ENCODE measurements at regions not wholly inside any gene's neighbourhood (a gene's known extent, or its start where the extent isn't known, plus 50 kb on each side); places are given as distances from the start of the nearest gene placed in this dataset.

DNA sequence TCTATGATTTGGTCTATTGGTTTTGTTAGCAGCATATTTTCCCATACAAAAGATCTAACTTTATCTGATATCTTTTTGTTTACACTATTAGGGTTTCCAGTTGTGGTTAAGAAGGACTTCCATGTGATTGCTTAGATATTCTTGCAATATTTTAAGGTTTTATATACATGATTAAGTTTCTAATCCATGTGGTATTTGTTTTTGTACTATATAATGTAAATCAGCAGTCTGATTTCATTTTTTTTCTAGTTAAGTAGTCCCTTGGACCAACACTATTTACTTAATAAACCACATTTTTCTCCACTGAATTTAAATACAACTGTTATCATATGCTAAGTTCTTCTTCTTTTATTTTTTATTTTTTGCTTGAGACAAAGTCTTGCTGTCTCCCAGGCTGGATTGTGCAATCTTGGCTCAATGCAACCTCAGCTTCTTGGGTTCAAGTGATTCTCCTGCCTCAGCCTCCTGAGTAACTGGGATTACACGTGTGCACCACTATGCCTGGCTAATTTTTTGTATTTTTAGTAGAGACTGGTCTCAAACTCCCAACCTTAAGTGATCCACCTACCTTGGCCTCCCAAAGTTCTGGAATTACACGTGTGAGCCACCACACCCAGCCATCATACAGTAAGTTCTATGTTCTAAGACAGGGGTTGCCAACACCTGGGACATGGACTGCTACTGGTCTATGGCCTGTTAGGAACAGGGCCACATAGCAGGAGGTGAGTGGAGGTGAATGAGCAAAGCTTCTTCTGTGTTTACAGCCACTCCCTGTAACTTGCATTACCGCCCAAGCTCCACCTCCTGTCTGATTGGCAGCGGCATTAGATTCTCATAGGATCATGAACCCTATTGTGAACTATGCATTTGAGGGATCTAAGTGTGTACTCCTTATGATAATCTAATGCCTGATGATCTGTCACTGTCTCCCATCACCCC is 58.5 kb upstream of the RAB27B start:
- no peak for DNase-seq (ENCODE audit: low spot score)

DNA sequence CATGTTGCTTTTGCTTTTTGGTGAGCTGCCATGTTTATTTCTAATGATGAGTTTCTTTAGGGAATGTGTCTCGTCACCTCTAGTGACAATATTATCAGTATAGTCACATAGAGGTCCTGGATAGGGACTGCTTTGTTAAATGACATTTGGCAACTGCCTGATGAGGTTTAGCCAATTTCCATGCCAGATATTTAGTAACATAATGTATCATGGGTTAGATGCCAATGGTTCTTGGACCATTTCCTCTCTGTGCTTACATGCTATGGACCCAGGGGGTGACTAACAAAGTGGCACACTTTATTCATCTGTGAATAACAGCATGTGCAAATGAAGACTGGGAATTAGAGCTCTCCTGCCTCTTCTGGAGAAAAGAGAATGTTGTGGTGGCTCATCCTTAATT is 56.2 kb upstream of the RAB27B start:
- peak; percentile 3 for DNase-seq (ENCODE audit: low spot score)

DNA sequence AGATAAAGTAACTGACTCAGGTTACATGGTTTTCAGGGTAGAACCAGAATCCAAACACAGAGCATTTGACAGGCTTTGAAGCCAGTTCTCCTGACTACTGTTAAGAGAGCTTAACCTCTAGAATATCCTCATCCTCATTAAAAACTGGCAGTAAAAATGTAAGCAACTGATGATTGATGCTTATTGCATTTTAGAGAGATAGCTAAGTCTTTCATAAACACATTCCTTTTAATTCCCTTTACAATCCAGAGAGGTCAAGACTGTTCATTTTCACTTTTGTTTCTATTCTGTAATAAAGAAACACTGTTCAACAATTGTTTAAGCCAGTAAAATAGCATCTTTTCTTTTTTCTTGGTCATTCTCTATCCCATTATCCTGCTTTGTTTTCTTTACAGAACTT is 53.9 kb upstream of the RAB27B start:
- DNase-seq (ENCODE audit: low spot score), result peak; percentile 7

GRCh38 chr18:54774981-54775665 is 53.2 kb upstream of the RAB27B start:
- DNase-seq (ENCODE audit: low spot score), result peak; percentile 48

GRCh38 chr18:54775686-54776085 is 52.6 kb upstream of the RAB27B start:
- no peak for DNase-seq (ENCODE audit: low spot score)

GRCh38 chr18:54776282-54776977 is 51.8 kb upstream of the RAB27B start:
- no peak for DNase-seq (ENCODE audit: low spot score)

DNA sequence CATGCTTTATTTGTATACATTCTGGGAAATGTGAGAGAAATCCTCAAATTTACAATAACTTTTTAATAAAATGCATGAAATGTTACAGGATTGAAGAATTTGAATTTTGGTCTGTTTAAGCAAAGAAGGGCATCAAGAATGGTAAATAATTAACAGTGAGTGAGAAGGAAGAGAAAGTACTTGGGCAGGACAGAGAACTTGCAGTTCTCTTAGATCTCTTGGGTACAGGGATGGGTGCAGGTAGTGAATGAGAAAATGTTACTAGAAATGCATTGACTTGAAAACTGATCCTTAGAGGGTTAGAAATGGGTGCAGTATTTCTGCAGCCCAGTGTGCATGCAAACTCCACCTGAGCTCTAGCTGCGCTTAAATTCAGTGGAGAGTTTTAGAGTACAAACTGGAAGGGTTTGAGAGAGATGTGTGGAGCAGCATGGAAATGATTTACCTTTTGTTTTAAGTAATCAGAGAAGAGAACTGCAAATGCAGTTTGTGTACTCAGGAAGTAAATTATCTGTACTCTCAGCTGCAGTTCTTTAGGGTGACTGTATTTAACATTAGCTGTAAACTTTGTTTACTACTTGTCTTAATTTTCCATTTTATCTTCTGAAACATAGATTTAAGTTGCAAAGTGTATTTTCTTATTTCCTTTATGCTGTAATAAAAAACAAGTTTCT is 51.0 kb upstream of the RAB27B start:
- DNase-seq (ENCODE audit: low spot score), result no peak

DNA sequence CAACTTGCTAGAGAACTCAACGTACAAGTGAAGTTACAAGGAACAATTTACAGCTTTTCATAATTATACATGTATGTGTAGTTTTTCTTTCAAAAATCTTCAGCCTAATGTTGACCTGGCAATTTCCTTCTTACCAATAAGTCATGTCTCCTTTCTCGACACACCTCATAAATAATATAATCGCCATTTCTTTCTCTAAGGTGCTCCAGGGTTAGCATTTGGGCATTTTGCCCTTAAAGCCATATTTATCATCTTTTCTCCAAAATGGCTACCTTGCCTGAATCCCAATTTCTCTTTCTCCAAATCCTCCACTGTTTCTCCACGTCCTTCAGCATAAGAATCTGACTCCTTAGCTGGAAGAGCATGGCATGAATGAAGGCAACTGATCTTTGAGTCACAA is 50.3 kb upstream of the RAB27B start:
- no peak for DNase-seq (ENCODE audit: low spot score)
